ENCODE measurements at regions not wholly inside any gene's neighbourhood (a gene's known extent, or its start where the extent isn't known, plus 50 kb on each side); places are given as distances from the start of the nearest gene placed in this dataset.
"Not testable (repeated sequence)": the region's sequence is repeated elsewhere in the genome, so short reads cannot be mapped to it uniquely, and the experiment has no call there.

GRCh38 chr2:37782721-37783371 is 111.4 kb upstream of the CDC42EP3 start:
- no peak for DNase-seq

GRCh38 chr2:37783545-37783944 is 112.1 kb upstream of the CDC42EP3 start:
- no peak for DNase-seq

GRCh38 chr2:37784071-37784758 is 112.8 kb upstream of the CDC42EP3 start:
- no peak for DNase-seq

- DNase-seq = no peak
These were observed 113.3 kb upstream of the CDC42EP3 start for GRCh38 chr2:37784759-37785149.

- DNase-seq = no peak
These were observed 114.8 kb upstream of the CDC42EP3 start for GRCh38 chr2:37786191-37786698.

- no peak for DNase-seq
These were observed 115.4 kb upstream of the CDC42EP3 start for GRCh38 chr2:37786854-37787253.

GRCh38 chr2:37788602-37789209 is 117.3 kb upstream of the CDC42EP3 start:
- no peak for DNase-seq

- no peak for DNase-seq
These were observed 118.6 kb upstream of the CDC42EP3 start for GRCh38 chr2:37790019-37790418.

GRCh38 chr2:37790462-37790861 is 119.0 kb upstream of the CDC42EP3 start:
- no peak for DNase-seq

- DNase-seq = no peak
These were observed 120.9 kb upstream of the CDC42EP3 start for GRCh38 chr2:37792366-37792765.

- no peak for DNase-seq
These were observed 121.6 kb upstream of the CDC42EP3 start for GRCh38 chr2:37793004-37793403.

- no peak for DNase-seq
These were observed 123.3 kb upstream of the CDC42EP3 start for GRCh38 chr2:37794717-37795116.

- DNase-seq = no peak
These were observed 124.0 kb upstream of the CDC42EP3 start for GRCh38 chr2:37795456-37795855.

- no peak for DNase-seq
These were observed 124.5 kb upstream of the CDC42EP3 start for GRCh38 chr2:37795938-37796337.

- no peak for DNase-seq
These were observed 125.0 kb upstream of the CDC42EP3 start for GRCh38 chr2:37796481-37796880.

- no peak for DNase-seq
These were observed 125.6 kb upstream of the CDC42EP3 start for GRCh38 chr2:37797081-37797480.

GRCh38 chr2:37798315-37799005 is 126.6 kb upstream of the RMDN2 start:
- DNase-seq = no peak

- no peak for DNase-seq
These were observed 124.8 kb upstream of the RMDN2 start for GRCh38 chr2:37800176-37800858.

- no peak for DNase-seq
These were observed 122.8 kb upstream of the RMDN2 start for GRCh38 chr2:37802211-37802752.

GRCh38 chr2:37802899-37803379 is 122.1 kb upstream of the RMDN2 start:
- DNase-seq = no peak

GRCh38 chr2:37806004-37806403 is 119.1 kb upstream of the RMDN2 start:
- not testable (repeated sequence) for DNase-seq

- DNase-seq = no peak
These were observed 115.6 kb upstream of the RMDN2 start for GRCh38 chr2:37809525-37809924.

Data from activated CD4-positive, alpha-beta T cell treated with anti-CD3 and anti-CD28 coated beads for 48 hours (primary cell).